ENCODE measurements at regions not wholly inside any gene's neighbourhood (a gene's known extent, or its start where the extent isn't known, plus 50 kb on each side); places are given as distances from the start of the nearest gene placed in this dataset.

DNA sequence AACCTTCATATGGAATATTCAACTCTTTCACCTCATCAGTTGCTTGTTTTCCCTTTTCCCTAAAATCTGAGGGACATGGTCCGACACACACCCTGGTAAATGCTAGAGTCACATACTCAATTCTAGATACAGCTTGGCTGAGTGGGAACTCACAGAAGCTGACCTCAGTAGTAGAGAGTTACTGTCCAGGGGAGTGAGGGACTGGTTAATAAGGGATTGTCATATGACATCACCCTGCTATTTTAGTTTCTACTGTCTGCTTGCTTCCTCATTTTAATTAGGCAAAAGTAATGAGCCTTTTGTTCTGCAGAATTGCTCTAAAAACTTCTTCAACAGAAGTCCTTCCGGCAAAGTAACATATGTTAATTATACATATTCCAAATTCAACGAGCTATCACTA, 244.5 kb downstream of the ZIC4 start:
- no peak overlapping the region for H3K9ac ChIP-seq (ENCODE audit: low read length)
- H3K79me2 ChIP-seq (ENCODE audit: insufficient read depth, low read length), result no peaks in the 10 kb centered on the region
- no peaks in the 10 kb centered on the region for H3K27me3 ChIP-seq (ENCODE audit: low read length)
- H3K4me2 ChIP-seq (ENCODE audit: low read depth, low read length, poor library complexity, severe bottlenecking), result no peak overlapping the region
- no peak overlapping the region for H3K4me3 ChIP-seq (ENCODE audit: insufficient read depth, low read length, poor library complexity, severe bottlenecking)
- H3K36me3 ChIP-seq (ENCODE audit: low read length), result no peaks in the 10 kb centered on the region
- TF ChIP-seq EZH2phosphoT487 (conservative IDR thresholded peaks at IDR 0.05; ENCODE audit: low read length) (no peak), CTCF (IDR thresholded peaks at IDR 0.05; ENCODE audit: insufficient read depth, low read length, poor library complexity, severe bottlenecking) (no peak)
- H3K9me2 ChIP-seq (replicated peaks; ENCODE audit: insufficient read depth, low read length), result 0 out of 2 replicates have a peak, but pooled peaks cover 4% of the 10 kb centered on the region
- no peaks in the 10 kb centered on the region for H3F3A ChIP-seq (ENCODE audit: insufficient read depth)
- no peaks in the 10 kb centered on the region for H3K9me3 ChIP-seq (ENCODE audit: insufficient read depth, low read length)
- no peaks in the 10 kb centered on the region for H4K20me1 ChIP-seq (ENCODE audit: low read depth, low read length)
- H3K27ac ChIP-seq (ENCODE audit: low read depth, low read length), result no peak overlapping the region
- H2AFZ ChIP-seq (ENCODE audit: low read depth, low read length, severe bottlenecking), result no peak overlapping the region

GRCh38 chr3:147160984-147161383, 245.4 kb downstream of the ZIC4 start:
- Histone ChIP-seq H3K36me3 (ENCODE audit: low read length) (no peaks in the 10 kb centered on the region), H3K4me2 (ENCODE audit: low read depth, low read length, poor library complexity, severe bottlenecking) (no peak overlapping the region), H3K9ac (ENCODE audit: low read length) (no peak overlapping the region), H4K20me1 (ENCODE audit: low read depth, low read length) (no peaks in the 10 kb centered on the region), H3K27me3 (ENCODE audit: low read length) (no peaks in the 10 kb centered on the region), H3F3A (ENCODE audit: insufficient read depth) (no peaks in the 10 kb centered on the region), H2AFZ (ENCODE audit: low read depth, low read length, severe bottlenecking) (no peak overlapping the region), H3K9me2 (replicated peaks; ENCODE audit: insufficient read depth, low read length) (0 out of 2 replicates have a peak, but pooled peaks cover 4% of the 10 kb centered on the region), H3K79me2 (ENCODE audit: insufficient read depth, low read length) (no peaks in the 10 kb centered on the region), H3K27ac (ENCODE audit: low read depth, low read length) (no peak overlapping the region), H3K4me3 (ENCODE audit: insufficient read depth, low read length, poor library complexity, severe bottlenecking) (no peak overlapping the region), H3K9me3 (ENCODE audit: insufficient read depth, low read length) (no peaks in the 10 kb centered on the region)
- TF ChIP-seq CTCF (IDR thresholded peaks at IDR 0.05; ENCODE audit: insufficient read depth, low read length, poor library complexity, severe bottlenecking) (no peak), EZH2phosphoT487 (conservative IDR thresholded peaks at IDR 0.05; ENCODE audit: low read length) (no peak)

DNA sequence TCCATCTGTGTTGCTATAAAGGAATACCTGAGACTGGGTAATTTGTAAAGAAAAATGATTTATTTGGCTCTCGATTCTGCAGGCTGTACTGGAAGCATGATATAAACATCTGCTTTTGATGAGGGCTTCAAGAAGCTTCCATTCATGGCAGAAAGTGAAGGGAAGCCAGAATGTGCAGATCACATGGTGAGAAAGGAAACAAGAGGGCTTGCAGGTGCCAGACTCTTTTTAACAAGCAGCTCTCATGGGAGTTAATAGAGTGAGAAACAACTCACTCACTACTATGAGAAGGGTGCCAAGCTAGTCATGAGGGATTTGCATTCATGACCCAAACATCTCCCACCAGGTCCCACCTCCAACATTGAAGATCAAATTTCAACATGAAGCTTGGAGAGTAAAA, 247.2 kb downstream of the ZIC4 start:
- no peak for TF ChIP-seq EZH2phosphoT487 (conservative IDR thresholded peaks at IDR 0.05; ENCODE audit: low read length)
- no peak for TF ChIP-seq CTCF (IDR thresholded peaks at IDR 0.05; ENCODE audit: insufficient read depth, low read length, poor library complexity, severe bottlenecking)
- H4K20me1 ChIP-seq (ENCODE audit: low read depth, low read length), result no peaks in the 10 kb centered on the region
- no peak overlapping the region for H3K9ac ChIP-seq (ENCODE audit: low read length)
- no peak overlapping the region for H3K4me3 ChIP-seq (ENCODE audit: insufficient read depth, low read length, poor library complexity, severe bottlenecking)
- H3K4me2 ChIP-seq (ENCODE audit: low read depth, low read length, poor library complexity, severe bottlenecking), result no peak overlapping the region
- H3K79me2 ChIP-seq (ENCODE audit: insufficient read depth, low read length), result no peaks in the 10 kb centered on the region
- no peaks in the 10 kb centered on the region for H3K36me3 ChIP-seq (ENCODE audit: low read length)
- H3K27me3 ChIP-seq (ENCODE audit: low read length), result no peaks in the 10 kb centered on the region
- no peak overlapping the region for H2AFZ ChIP-seq (ENCODE audit: low read depth, low read length, severe bottlenecking)
- no peak overlapping the region for H3K27ac ChIP-seq (ENCODE audit: low read depth, low read length)
- H3K9me2 ChIP-seq (replicated peaks; ENCODE audit: insufficient read depth, low read length), result 0 out of 2 replicates have a peak, but pooled peaks cover 4% of the 10 kb centered on the region
- no peaks in the 10 kb centered on the region for H3K9me3 ChIP-seq (ENCODE audit: insufficient read depth, low read length)
- no peaks in the 10 kb centered on the region for H3F3A ChIP-seq (ENCODE audit: insufficient read depth)
